Fibroblast of lung (primary cell): ENCODE measurements at regions not wholly inside any gene's neighbourhood (a gene's known extent, or its start where the extent isn't known, plus 50 kb on each side); places are given as distances from the start of the nearest gene placed in this dataset.

Experiments used
- CTCF ChIP-seq, 2 donors: IDR thresholded peaks in 1 of 2; conservative IDR thresholded peaks in 1 of 2; 1 replicate in 1 of 2; 2 replicates in 1 of 2; pipeline ENCODE4 v1.5.1; 2011 to 2012; ENCODE audit warnings: low read length in 2 of 2, control low read depth in 1 of 2, inconsistent platforms in 1 of 2, low read depth in 1 of 2, mild to moderate bottlenecking in 1 of 2
- EZH2 ChIP-seq: IDR thresholded peaks from 2 replicates; pipeline ENCODE4 v1.5.1; 2012; ENCODE audit warnings: low read length, control low read depth, mild to moderate bottlenecking; ENCODE audit errors: missing control alignments

DNA sequence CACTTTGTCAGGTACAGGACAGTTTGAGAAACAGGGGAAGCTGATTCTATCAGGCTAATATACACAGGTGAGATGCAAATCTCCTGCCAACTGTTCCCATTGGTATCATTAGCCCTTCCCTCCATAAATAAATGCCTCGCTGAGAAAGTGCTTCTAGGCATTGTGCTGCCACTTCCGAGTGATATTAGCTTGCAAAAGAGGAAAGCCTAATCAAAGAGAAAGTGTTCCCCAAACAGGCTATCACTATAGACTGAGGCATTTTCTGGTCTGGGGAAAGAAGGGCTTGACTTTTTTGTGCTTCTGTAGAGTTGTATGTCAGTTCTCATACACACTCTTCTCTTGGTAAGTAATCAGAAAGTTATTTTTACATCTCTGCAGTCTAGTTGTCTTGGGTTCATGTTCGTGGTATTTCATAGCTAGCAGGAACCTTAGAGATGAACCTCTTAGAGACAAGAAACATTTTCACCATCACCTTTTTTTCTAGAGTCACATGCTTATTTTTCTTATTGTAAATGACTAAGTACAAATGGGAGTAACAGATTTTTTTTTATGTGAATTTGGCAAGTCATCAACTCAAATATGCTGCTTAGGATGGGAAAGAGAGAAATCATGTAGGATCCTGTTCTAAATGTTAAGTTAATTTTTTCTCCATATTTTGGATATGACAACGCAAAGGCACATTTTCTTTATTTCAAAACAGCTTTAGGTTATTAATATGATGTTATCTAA lies 1009.8 kb downstream of the ADGRL3 start:
- TF ChIP-seq CTCF (conservative IDR thresholded peaks at IDR 0.05 in 1 of 2, IDR thresholded peaks at IDR 0.05 in 1 of 2; ENCODE audit: low read depth in 1 of 2, low read length in 2 of 2) (no peak), EZH2 (no peak)
